Suprapubic skin (tissue), 4 donors: ENCODE measurements at regions not wholly inside any gene's neighbourhood (a gene's known extent, or its start where the extent isn't known, plus 50 kb on each side); places are given as distances from the start of the nearest gene placed in this dataset.

ENCODE experiments used
- CTCF ChIP-seq, 2 donors: fragments of 200-600 bp in 1 of 2; fragments of 450-650 bp in 1 of 2; sonication (generic) in 1 of 2; IDR thresholded peaks; one replicate each; pipeline ENCODE4 v1.5.1; 2016 to 2019; ENCODE audit warnings: antibody characterized with exemption in 2 of 2, mild to moderate bottlenecking in 1 of 2, moderate library complexity in 1 of 2
- POLR2A ChIP-seq, 2 donors: fragments of 450-650 bp; IDR thresholded peaks; one replicate each; pipeline ENCODE4 v1.6.1; 2017; ENCODE audit warnings: antibody characterized with exemption in 2 of 2, mild to moderate bottlenecking in 2 of 2, moderate library complexity in 2 of 2
- POLR2AphosphoS5 ChIP-seq, 3 donors: sonication (generic); formaldehyde crosslinking; IDR thresholded peaks; one replicate each; pipeline ENCODE4 v1.6.1; 2017; ENCODE audit warnings: antibody characterized with exemption in 3 of 3

- TF ChIP-seq CTCF (IDR thresholded peaks at IDR 0.05) (no peak), POLR2A (IDR thresholded peaks at IDR 0.05) (no peak), POLR2AphosphoS5 (IDR thresholded peaks at IDR 0.05) (no peak)
Measured at GRCh38 chr14:104368751-104369100, 210.8 kb upstream of the C14orf180 start.
